Ovary (tissue), 3 donors: ENCODE measurements at regions not wholly inside any gene's neighbourhood (a gene's known extent, or its start where the extent isn't known, plus 50 kb on each side); places are given as distances from the start of the nearest gene placed in this dataset.

ENCODE experiments used
- CTCF ChIP-seq, 3 donors: fragments of 450-650 bp in 2 of 3; fragments of 200-600 bp in 1 of 3; IDR thresholded peaks; one replicate each; pipeline versions ENCODE4 v1.5.1 to v1.8.0; 2016 to 2022; ENCODE audit warnings: antibody characterized with exemption in 3 of 3, mild to moderate bottlenecking in 1 of 3
- EP300 ChIP-seq: sonication (generic); formaldehyde crosslinking; IDR thresholded peaks from one replicate; pipeline ENCODE4 v1.6.1; 2017; ENCODE audit warnings: antibody characterized with exemption
- POLR2A ChIP-seq: fragments of 450-650 bp; IDR thresholded peaks from one replicate; pipeline ENCODE4 v1.6.1; 2017; ENCODE audit warnings: antibody characterized with exemption, mild to moderate bottlenecking, moderate library complexity
- donor health status: DM: no; HTN: no; CAD: no.

- no peak for TF ChIP-seq CTCF (IDR thresholded peaks at IDR 0.05)
- TF ChIP-seq POLR2A: no peak
- TF ChIP-seq EP300: no peak
These were observed 1784.3 kb downstream of the LRRC4C start for GRCh38 chr11:39675171-39675570.
